ENCODE measurements at regions not wholly inside any gene's neighbourhood (a gene's known extent, or its start where the extent isn't known, plus 50 kb on each side); places are given as distances from the start of the nearest gene placed in this dataset.

- Histone ChIP-seq H3K36me3 (ENCODE audit: low read depth) (no peaks in the 10 kb centered on the region), H3K4me2 (ENCODE audit: unreplicated experiment) (no peak overlapping the region), H3K9me3 (ENCODE audit: low read depth) (no peaks in the 10 kb centered on the region), H3K9ac (no peak overlapping the region), H3K27me3 (replicated peaks; ENCODE audit: insufficient read depth) (no peaks in the 10 kb centered on the region), H2AFZ (no peak overlapping the region), H3K27ac (no peak overlapping the region), H4K20me1 (ENCODE audit: insufficient read depth) (no peaks in the 10 kb centered on the region), H3K4me1 (ENCODE audit: insufficient read depth) (no peaks in the 10 kb centered on the region), H3K79me2 (ENCODE audit: insufficient read depth) (no peaks in the 10 kb centered on the region), H3F3A (ENCODE audit: insufficient read depth) (no peaks in the 10 kb centered on the region), H3K4me3 (no peak overlapping the region), H3K9me2 (ENCODE audit: insufficient read depth) (no peaks in the 10 kb centered on the region)
- TF ChIP-seq EZH2 (IDR thresholded peaks at IDR 0.05; ENCODE audit: insufficient read depth, poor library complexity, severe bottlenecking) (no peak), EZH2phosphoT487 (IDR thresholded peaks at IDR 0.05; ENCODE audit: insufficient read depth, low read depth) (no peak)
- in situ Hi-C loops (cut with MboI): no loop called here
- 87 to 92% methylated on average over 2 of the region's 2 CpGs for WGBS, 2 experiments (ENCODE audit: low coverage in 1 of 2, low lambda C conversion rate in 2 of 2, missing lambda C conversion rate in 2 of 2)
- DNase-seq: no peak
Observed at GRCh38 chr12:126905752-126906151, 1361.2 kb upstream of the TMEM132C start.

GRCh38 chr12:126907900-126908764, 1358.8 kb upstream of the TMEM132C start:
- no peak for DNase-seq
- in situ Hi-C loops (cut with MboI): no loop called here
- H3K4me3 ChIP-seq: no peak overlapping the region
- H3K9me2 ChIP-seq (ENCODE audit: insufficient read depth): no peaks in the 10 kb centered on the region
- WGBS, 2 experiments (ENCODE audit: low coverage in 1 of 2, low lambda C conversion rate in 2 of 2, missing lambda C conversion rate in 2 of 2): 14 to 16% methylated on average over 6 of the region's 6 CpGs
- no peaks in the 10 kb centered on the region for H4K20me1 ChIP-seq (ENCODE audit: insufficient read depth)
- no peaks in the 10 kb centered on the region for H3K4me1 ChIP-seq (ENCODE audit: insufficient read depth)
- H3K27me3 ChIP-seq (replicated peaks; ENCODE audit: insufficient read depth): no peaks in the 10 kb centered on the region
- no peak for TF ChIP-seq EZH2 (IDR thresholded peaks at IDR 0.05; ENCODE audit: insufficient read depth, poor library complexity, severe bottlenecking)
- no peak for TF ChIP-seq EZH2phosphoT487 (IDR thresholded peaks at IDR 0.05; ENCODE audit: insufficient read depth, low read depth)
- H3F3A ChIP-seq (ENCODE audit: insufficient read depth): no peaks in the 10 kb centered on the region
- no peaks in the 10 kb centered on the region for H3K9me3 ChIP-seq (ENCODE audit: low read depth)
- H3K9ac ChIP-seq: no peak overlapping the region
- H3K27ac ChIP-seq: no peak overlapping the region
- no peak overlapping the region for H3K4me2 ChIP-seq (ENCODE audit: unreplicated experiment)
- no peak overlapping the region for H2AFZ ChIP-seq
- no peaks in the 10 kb centered on the region for H3K79me2 ChIP-seq (ENCODE audit: insufficient read depth)
- no peaks in the 10 kb centered on the region for H3K36me3 ChIP-seq (ENCODE audit: low read depth)

- Histone ChIP-seq H4K20me1 (ENCODE audit: insufficient read depth) (no peaks in the 10 kb centered on the region), H3K27me3 (replicated peaks; ENCODE audit: insufficient read depth) (no peaks in the 10 kb centered on the region), H3K9me3 (ENCODE audit: low read depth) (no peaks in the 10 kb centered on the region), H3K79me2 (ENCODE audit: insufficient read depth) (no peaks in the 10 kb centered on the region), H3K4me1 (ENCODE audit: insufficient read depth) (no peaks in the 10 kb centered on the region), H3K9me2 (ENCODE audit: insufficient read depth) (no peaks in the 10 kb centered on the region), H3K36me3 (ENCODE audit: low read depth) (no peaks in the 10 kb centered on the region), H3K4me2 (ENCODE audit: unreplicated experiment) (no peak overlapping the region), H3K4me3 (no peak overlapping the region), H3K27ac (no peak overlapping the region), H2AFZ (no peak overlapping the region), H3F3A (ENCODE audit: insufficient read depth) (no peaks in the 10 kb centered on the region), H3K9ac (no peak overlapping the region)
- no peak for DNase-seq
- in situ Hi-C loops (cut with MboI): no loop called here
- 15 to 17% methylated on average over 3 of the region's 3 CpGs for WGBS, 2 experiments (ENCODE audit: low coverage in 1 of 2, low lambda C conversion rate in 2 of 2, missing lambda C conversion rate in 2 of 2)
- no peak for TF ChIP-seq EZH2 (IDR thresholded peaks at IDR 0.05; ENCODE audit: insufficient read depth, poor library complexity, severe bottlenecking)
- no peak for TF ChIP-seq EZH2phosphoT487 (IDR thresholded peaks at IDR 0.05; ENCODE audit: insufficient read depth, low read depth)
Observed at GRCh38 chr12:126908765-126909142, 1358.2 kb upstream of the TMEM132C start.

GRCh38 chr12:126910570-126910969, 1356.4 kb upstream of the TMEM132C start:
- Histone ChIP-seq H3K36me3 (ENCODE audit: low read depth) (no peaks in the 10 kb centered on the region), H3K27ac (no peak overlapping the region), H3K4me3 (no peak overlapping the region), H3F3A (ENCODE audit: insufficient read depth) (no peaks in the 10 kb centered on the region), H3K79me2 (ENCODE audit: insufficient read depth) (no peaks in the 10 kb centered on the region), H3K4me2 (ENCODE audit: unreplicated experiment) (no peak overlapping the region), H3K9me3 (ENCODE audit: low read depth) (no peaks in the 10 kb centered on the region), H3K27me3 (replicated peaks; ENCODE audit: insufficient read depth) (no peaks in the 10 kb centered on the region), H3K9me2 (ENCODE audit: insufficient read depth) (no peaks in the 10 kb centered on the region), H4K20me1 (ENCODE audit: insufficient read depth) (no peaks in the 10 kb centered on the region), H2AFZ (no peak overlapping the region), H3K4me1 (ENCODE audit: insufficient read depth) (no peaks in the 10 kb centered on the region), H3K9ac (no peak overlapping the region)
- TF ChIP-seq EZH2phosphoT487 (IDR thresholded peaks at IDR 0.05; ENCODE audit: insufficient read depth, low read depth): no peak
- no peak for TF ChIP-seq EZH2 (IDR thresholded peaks at IDR 0.05; ENCODE audit: insufficient read depth, poor library complexity, severe bottlenecking)
- WGBS, 2 experiments (ENCODE audit: low coverage in 1 of 2, low lambda C conversion rate in 2 of 2, missing lambda C conversion rate in 2 of 2): 11% methylated on average over 7 of the region's 7 CpGs
- DNase-seq: no peak
- in situ Hi-C loops (cut with MboI): no loop called here

Data from GM23248 (cell line).